NCI-H1105 treated with DMSO at 0.1 percent for 48 hours (cell line): ENCODE measurements at regions not wholly inside any gene's neighbourhood (a gene's known extent, or its start where the extent isn't known, plus 50 kb on each side); places are given as distances from the start of the nearest gene placed in this dataset.

Experiments
- DNase-seq: peaks from one replicate; lab custom pipeline; 2025; lab: John Stamatoyannopoulos, UW

GRCh38 chr9:20117482-20117881 is 328.6 kb upstream of the SLC24A2 start:
- no peak for DNase-seq

- no peak for DNase-seq
These were observed 326.1 kb upstream of the SLC24A2 start for GRCh38 chr9:20114974-20115373.

- DNase-seq: no peak
These were observed 323.5 kb upstream of the SLC24A2 start for GRCh38 chr9:20112205-20112783.

- DNase-seq: peak; percentile 25
These were observed 322.5 kb upstream of the SLC24A2 start for GRCh38 chr9:20111173-20111843.

GRCh38 chr9:20095430-20096092 is 306.7 kb upstream of the SLC24A2 start:
- DNase-seq: no peak

- no peak for DNase-seq
These were observed 303.7 kb upstream of the SLC24A2 start for GRCh38 chr9:20092561-20092960.

GRCh38 chr9:20087481-20087880 is 298.6 kb upstream of the SLC24A2 start:
- DNase-seq: no peak

- no peak for DNase-seq
These were observed 297.0 kb upstream of the SLC24A2 start for GRCh38 chr9:20085842-20086241.

- DNase-seq: no peak
These were observed 295.3 kb upstream of the SLC24A2 start for GRCh38 chr9:20084125-20084524.

GRCh38 chr9:20083390-20083789 is 294.6 kb upstream of the SLC24A2 start:
- DNase-seq: no peak

GRCh38 chr9:20082831-20083230 is 294.0 kb upstream of the SLC24A2 start:
- no peak for DNase-seq

GRCh38 chr9:20082406-20082805 is 293.6 kb upstream of the SLC24A2 start:
- no peak for DNase-seq

GRCh38 chr9:20078246-20078645 is 289.4 kb upstream of the SLC24A2 start:
- DNase-seq: no peak

GRCh38 chr9:20074291-20074690 is 285.5 kb upstream of the SLC24A2 start:
- no peak for DNase-seq

- DNase-seq: no peak
These were observed 281.5 kb upstream of the SLC24A2 start for GRCh38 chr9:20070336-20070735.

GRCh38 chr9:20065796-20066700 is 277.2 kb upstream of the SLC24A2 start:
- peak; percentile 17 for DNase-seq

- no peak for DNase-seq
These were observed 276.2 kb upstream of the SLC24A2 start for GRCh38 chr9:20065046-20065445.

- DNase-seq: peak; percentile 1
These were observed 265.9 kb upstream of the SLC24A2 start for GRCh38 chr9:20054734-20055133.

- DNase-seq: no peak
These were observed 260.1 kb upstream of the SLC24A2 start for GRCh38 chr9:20048985-20049384.

- no peak for DNase-seq
These were observed 259.6 kb upstream of the SLC24A2 start for GRCh38 chr9:20048437-20048836.

- no peak for DNase-seq
These were observed 255.8 kb upstream of the SLC24A2 start for GRCh38 chr9:20044686-20045085.

GRCh38 chr9:20043461-20043860 is 254.6 kb upstream of the SLC24A2 start:
- no peak for DNase-seq
